ENCODE measurements at regions not wholly inside any gene's neighbourhood (a gene's known extent, or its start where the extent isn't known, plus 50 kb on each side); places are given as distances from the start of the nearest gene placed in this dataset.

DNA sequence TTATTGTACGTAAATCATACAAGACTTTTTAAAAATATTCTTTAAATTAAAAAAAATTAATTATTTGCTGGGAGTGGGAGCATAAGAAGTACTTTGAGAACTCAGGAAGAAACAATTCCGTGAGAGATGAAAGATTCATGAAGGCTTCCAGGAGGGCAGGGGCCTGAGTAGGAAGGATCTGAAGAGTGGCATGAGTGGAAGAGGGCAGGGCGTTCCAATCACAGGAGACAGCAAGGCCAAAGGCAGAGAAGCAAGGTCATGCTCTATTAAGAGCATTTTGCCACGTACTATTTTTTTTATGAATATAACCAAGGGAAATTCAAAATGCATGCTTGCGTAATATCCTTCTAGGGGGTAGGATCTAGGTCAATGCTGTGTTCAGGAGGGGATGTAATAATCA lies 265.5 kb downstream of the ZNF608 start (continued):
- TF ChIP-seq HSF4 (CRISPR knock-in tag; IDR thresholded peaks at IDR 0.05; ENCODE audit: borderline replicate concordance) (no peak), GATA2 (CRISPR knock-in tag; IDR thresholded peaks at IDR 0.05) (no peak), FIP1L1 (IDR thresholded peaks at IDR 0.05; ENCODE audit: low read depth, low read length, poor library complexity, severe bottlenecking) (no peak), ZNF79 (CRISPR knock-in tag; IDR thresholded peaks at IDR 0.05; ENCODE audit: low read depth) (no peak), ZNF408 (CRISPR knock-in tag; IDR thresholded peaks at IDR 0.05; ENCODE audit: low read depth) (no peak), HEY1 (CRISPR knock-in tag; IDR thresholded peaks at IDR 0.05; ENCODE audit: borderline replicate concordance) (no peak), PYGO2 (tag; IDR thresholded peaks at IDR 0.05) (no peak), SREBF2 (CRISPR knock-in tag; IDR thresholded peaks at IDR 0.05) (no peak), MED1 (CRISPR knock-in tag; IDR thresholded peaks at IDR 0.05; ENCODE audit: borderline replicate concordance) (no peak)
- TF ChIP-seq, protein P1, sequence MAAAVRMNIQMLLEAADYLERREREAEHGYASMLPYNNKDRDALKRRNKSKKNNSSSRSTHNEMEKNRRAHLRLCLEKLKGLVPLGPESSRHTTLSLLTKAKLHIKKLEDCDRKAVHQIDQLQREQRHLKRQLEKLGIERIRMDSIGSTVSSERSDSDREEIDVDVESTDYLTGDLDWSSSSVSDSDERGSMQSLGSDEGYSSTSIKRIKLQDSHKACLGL (CRISPR knock-in tag; IDR thresholded peaks at IDR 0.05; ENCODE audit: borderline replicate concordance, poor library complexity, severe bottlenecking): no peak
- TF ChIP-seq, protein P2, sequence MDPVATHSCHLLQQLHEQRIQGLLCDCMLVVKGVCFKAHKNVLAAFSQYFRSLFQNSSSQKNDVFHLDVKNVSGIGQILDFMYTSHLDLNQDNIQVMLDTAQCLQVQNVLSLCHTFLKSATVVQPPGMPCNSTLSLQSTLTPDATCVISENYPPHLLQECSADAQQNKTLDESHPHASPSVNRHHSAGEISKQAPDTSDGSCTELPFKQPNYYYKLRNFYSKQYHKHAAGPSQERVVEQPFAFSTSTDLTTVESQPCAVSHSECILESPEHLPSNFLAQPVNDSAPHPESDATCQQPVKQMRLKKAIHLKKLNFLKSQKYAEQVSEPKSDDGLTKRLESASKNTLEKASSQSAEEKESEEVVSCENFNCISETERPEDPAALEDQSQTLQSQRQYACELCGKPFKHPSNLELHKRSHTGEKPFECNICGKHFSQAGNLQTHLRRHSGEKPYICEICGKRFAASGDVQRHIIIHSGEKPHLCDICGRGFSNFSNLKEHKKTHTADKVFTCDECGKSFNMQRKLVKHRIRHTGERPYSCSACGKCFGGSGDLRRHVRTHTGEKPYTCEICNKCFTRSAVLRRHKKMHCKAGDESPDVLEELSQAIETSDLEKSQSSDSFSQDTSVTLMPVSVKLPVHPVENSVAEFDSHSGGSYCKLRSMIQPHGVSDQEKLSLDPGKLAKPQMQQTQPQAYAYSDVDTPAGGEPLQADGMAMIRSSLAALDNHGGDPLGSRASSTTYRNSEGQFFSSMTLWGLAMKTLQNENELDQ (CRISPR knock-in tag; IDR thresholded peaks at IDR 0.05; ENCODE audit: borderline replicate concordance): no peak
- TF ChIP-seq, protein P3, sequence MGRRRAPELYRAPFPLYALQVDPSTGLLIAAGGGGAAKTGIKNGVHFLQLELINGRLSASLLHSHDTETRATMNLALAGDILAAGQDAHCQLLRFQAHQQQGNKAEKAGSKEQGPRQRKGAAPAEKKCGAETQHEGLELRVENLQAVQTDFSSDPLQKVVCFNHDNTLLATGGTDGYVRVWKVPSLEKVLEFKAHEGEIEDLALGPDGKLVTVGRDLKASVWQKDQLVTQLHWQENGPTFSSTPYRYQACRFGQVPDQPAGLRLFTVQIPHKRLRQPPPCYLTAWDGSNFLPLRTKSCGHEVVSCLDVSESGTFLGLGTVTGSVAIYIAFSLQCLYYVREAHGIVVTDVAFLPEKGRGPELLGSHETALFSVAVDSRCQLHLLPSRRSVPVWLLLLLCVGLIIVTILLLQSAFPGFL (CRISPR knock-in tag; IDR thresholded peaks at IDR 0.05): no peak

Measured in K562 (cell line).